Neural progenitor cell (in vitro differentiated cells): ENCODE measurements at regions not wholly inside any gene's neighbourhood (a gene's known extent, or its start where the extent isn't known, plus 50 kb on each side); places are given as distances from the start of the nearest gene placed in this dataset.

ENCODE experiments used
- DNase-seq: peaks from one replicate; pipeline ENCODE4 v3.0.0-alpha.2; 2016; ENCODE audit warnings: low spot score
- H2AFZ ChIP-seq: fragments of 200-600 bp; sonication (generic); replicated peaks from 2 replicates; pipeline ENCODE4 v1.6.1; 2016; ENCODE audit warnings: antibody characterized with exemption
- H3F3A ChIP-seq: fragments of 200-600 bp; sonication (generic); 2 replicates; pipeline ENCODE4 v1.6.1; 2016; ENCODE audit warnings: antibody characterized with exemption, low read depth
- H3K27ac ChIP-seq: fragments of 200-600 bp; sonication (generic); 2 replicates; pipeline ENCODE4 v1.5.1; 2016; ENCODE audit warnings: mild to moderate bottlenecking
- H3K27me3 ChIP-seq: fragments of 200-600 bp; sonication (generic); 2 replicates; pipeline ENCODE4 v1.6.1; 2016; ENCODE audit warnings: mild to moderate bottlenecking, moderate library complexity
- H3K36me3 ChIP-seq: fragments of 200-600 bp; sonication (generic); 2 replicates; pipeline ENCODE4 v1.5.1; 2016
- H3K4me1 ChIP-seq: fragments of 200-600 bp; sonication (generic); 2 replicates; pipeline ENCODE4 v1.6.1; 2016; ENCODE audit warnings: mixed run types
- H3K4me2 ChIP-seq: fragments of 200-600 bp; sonication (generic); 2 replicates; pipeline ENCODE4 v1.6.1; 2016
- H3K4me3 ChIP-seq: fragments of 200-600 bp; sonication (generic); 2 replicates; pipeline ENCODE4 v1.5.1; 2016
- H3K79me2 ChIP-seq: fragments of 200-600 bp; sonication (generic); 2 replicates; pipeline ENCODE4 v1.6.1; 2016; ENCODE audit warnings: low read depth
- H3K9ac ChIP-seq: fragments of 200-600 bp; sonication (generic); 2 replicates; pipeline ENCODE4 v1.6.1; 2016
- H3K9me3 ChIP-seq: fragments of 200-600 bp; sonication (generic); 2 replicates; pipeline ENCODE4 v1.5.1; 2016; ENCODE audit warnings: low read depth
- H4K20me1 ChIP-seq: fragments of 200-600 bp; sonication (generic); 2 replicates; pipeline ENCODE4 v1.6.1; 2016; ENCODE audit warnings: low read depth
- H3K27ac Mint-ChIP-seq: 3 replicates; pipeline ENCODE4 v1.8.0; 2021; ENCODE audit warnings: mixed read lengths
- H3K27me3 Mint-ChIP-seq: 2 replicates; pipeline ENCODE4 v1.8.0; 2022; ENCODE audit warnings: low read depth, mild to moderate bottlenecking, inconsistent platforms, moderate library complexity, mixed read lengths; ENCODE audit not compliant: insufficient read depth
- H3K36me3 Mint-ChIP-seq: 3 replicates; pipeline ENCODE4 v1.8.0; 2021; ENCODE audit warnings: mixed read lengths
- H3K4me1 Mint-ChIP-seq: 3 replicates; pipeline ENCODE4 v1.8.0; 2021; ENCODE audit warnings: mixed read lengths
- H3K4me3 Mint-ChIP-seq: 3 replicates; pipeline ENCODE4 v1.8.0; 2021; ENCODE audit warnings: mild to moderate bottlenecking, moderate library complexity, mixed read lengths
- H3K9me3 Mint-ChIP-seq: 3 replicates; pipeline ENCODE4 v1.8.0; 2020; ENCODE audit warnings: mixed read lengths
- EZH2 ChIP-seq: fragments of 200-600 bp; sonication (generic); IDR thresholded peaks from 2 replicates; pipeline ENCODE4 v1.6.1; 2017; ENCODE audit warnings: antibody characterized with exemption, mild to moderate bottlenecking, moderate library complexity
- EZH2phosphoT487 ChIP-seq: fragments of 200-600 bp; sonication (generic); IDR thresholded peaks from 2 replicates; pipeline ENCODE4 v1.6.1; 2017; ENCODE audit warnings: antibody characterized with exemption
- TF ChIP-seq, protein P1 (sequence below): fragments of 200-600 bp; sonication (generic); IDR thresholded peaks from 2 replicates; pipeline ENCODE4 v1.5.1; 2017; ENCODE audit warnings: antibody characterized with exemption, mild to moderate bottlenecking

DNA sequence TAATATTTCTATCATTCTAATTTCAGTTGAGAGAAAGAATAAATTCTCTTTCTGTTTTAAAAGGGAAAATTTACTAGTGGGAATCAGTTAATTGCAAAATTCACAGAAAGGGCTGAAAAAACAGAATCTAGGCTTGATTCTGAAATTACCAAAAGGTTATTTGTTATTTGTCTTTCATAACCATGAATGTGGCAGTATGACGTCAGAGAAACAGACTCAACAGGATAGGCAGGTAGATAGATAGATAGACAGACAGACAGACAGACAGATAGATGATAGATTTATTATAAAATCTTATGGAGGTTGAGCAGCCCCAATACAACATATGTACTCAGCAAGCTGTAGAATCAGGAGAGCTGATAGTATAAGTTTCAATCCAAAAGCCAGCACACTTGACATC is 311.0 kb downstream of the ADAM29 start:
- TF ChIP-seq EZH2phosphoT487: no peak
- TF ChIP-seq, protein P1, sequence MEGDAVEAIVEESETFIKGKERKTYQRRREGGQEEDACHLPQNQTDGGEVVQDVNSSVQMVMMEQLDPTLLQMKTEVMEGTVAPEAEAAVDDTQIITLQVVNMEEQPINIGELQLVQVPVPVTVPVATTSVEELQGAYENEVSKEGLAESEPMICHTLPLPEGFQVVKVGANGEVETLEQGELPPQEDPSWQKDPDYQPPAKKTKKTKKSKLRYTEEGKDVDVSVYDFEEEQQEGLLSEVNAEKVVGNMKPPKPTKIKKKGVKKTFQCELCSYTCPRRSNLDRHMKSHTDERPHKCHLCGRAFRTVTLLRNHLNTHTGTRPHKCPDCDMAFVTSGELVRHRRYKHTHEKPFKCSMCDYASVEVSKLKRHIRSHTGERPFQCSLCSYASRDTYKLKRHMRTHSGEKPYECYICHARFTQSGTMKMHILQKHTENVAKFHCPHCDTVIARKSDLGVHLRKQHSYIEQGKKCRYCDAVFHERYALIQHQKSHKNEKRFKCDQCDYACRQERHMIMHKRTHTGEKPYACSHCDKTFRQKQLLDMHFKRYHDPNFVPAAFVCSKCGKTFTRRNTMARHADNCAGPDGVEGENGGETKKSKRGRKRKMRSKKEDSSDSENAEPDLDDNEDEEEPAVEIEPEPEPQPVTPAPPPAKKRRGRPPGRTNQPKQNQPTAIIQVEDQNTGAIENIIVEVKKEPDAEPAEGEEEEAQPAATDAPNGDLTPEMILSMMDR: no peak
- TF ChIP-seq EZH2: no peak
- Mint-ChIP-seq H3K27ac (no peak overlapping the region), H3K27me3 (no peaks in the 10 kb centered on the region), H3K4me3 (no peak overlapping the region), H3K36me3 (no peaks in the 10 kb centered on the region), H3K4me1 (no peaks in the 10 kb centered on the region), H3K9me3 (no peaks in the 10 kb centered on the region)
- no peak overlapping the region for H3K4me3 ChIP-seq
- DNase-seq: no peak
- H3K4me2 ChIP-seq: no peak overlapping the region
- H3K9me3 ChIP-seq: no peaks in the 10 kb centered on the region
- H3K27me3 ChIP-seq: no peaks in the 10 kb centered on the region
- no peak overlapping the region for H3K9ac ChIP-seq
- no peaks in the 10 kb centered on the region for H3K36me3 ChIP-seq
- no peaks in the 10 kb centered on the region for H3F3A ChIP-seq
- H3K4me1 ChIP-seq: no peaks in the 10 kb centered on the region
- no peaks in the 10 kb centered on the region for H4K20me1 ChIP-seq
- H3K27ac ChIP-seq: no peak overlapping the region
- no peak overlapping the region for H2AFZ ChIP-seq
- no peaks in the 10 kb centered on the region for H3K79me2 ChIP-seq

DNA sequence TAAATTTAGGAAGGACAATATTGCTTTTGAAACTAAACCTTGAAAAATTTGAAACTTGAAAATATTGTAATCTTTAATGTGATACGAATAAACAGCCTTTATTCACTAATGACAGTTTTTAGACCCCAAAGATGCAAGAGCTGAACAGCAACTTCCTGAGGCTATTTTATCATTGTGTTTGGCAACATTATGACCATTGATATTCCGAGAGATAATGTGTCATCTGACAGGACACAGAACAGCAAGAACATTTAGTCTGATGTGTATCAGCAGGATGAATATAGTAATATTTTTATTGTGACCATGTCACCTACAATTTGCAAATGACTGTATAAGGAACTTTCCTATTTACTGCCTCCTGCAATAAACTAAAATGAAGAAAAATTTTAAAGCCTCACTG is 316.0 kb downstream of the ADAM29 start:
- Mint-ChIP-seq H3K36me3 (no peaks in the 10 kb centered on the region), H3K4me1 (no peaks in the 10 kb centered on the region), H3K27ac (no peak overlapping the region), H3K27me3 (no peaks in the 10 kb centered on the region), H3K4me3 (no peak overlapping the region), H3K9me3 (no peaks in the 10 kb centered on the region)
- Histone ChIP-seq H3K79me2 (no peaks in the 10 kb centered on the region), H3K27ac (no peak overlapping the region), H3K36me3 (no peaks in the 10 kb centered on the region), H3K4me1 (no peaks in the 10 kb centered on the region), H4K20me1 (no peaks in the 10 kb centered on the region), H3K27me3 (no peaks in the 10 kb centered on the region), H3F3A (no peaks in the 10 kb centered on the region), H3K4me3 (no peak overlapping the region), H3K9ac (no peak overlapping the region), H3K4me2 (no peak overlapping the region), H3K9me3 (no peaks in the 10 kb centered on the region), H2AFZ (no peak overlapping the region)
- no peak for DNase-seq
- TF ChIP-seq, protein P1: no peak
- TF ChIP-seq EZH2 (no peak), EZH2phosphoT487 (no peak)

DNA sequence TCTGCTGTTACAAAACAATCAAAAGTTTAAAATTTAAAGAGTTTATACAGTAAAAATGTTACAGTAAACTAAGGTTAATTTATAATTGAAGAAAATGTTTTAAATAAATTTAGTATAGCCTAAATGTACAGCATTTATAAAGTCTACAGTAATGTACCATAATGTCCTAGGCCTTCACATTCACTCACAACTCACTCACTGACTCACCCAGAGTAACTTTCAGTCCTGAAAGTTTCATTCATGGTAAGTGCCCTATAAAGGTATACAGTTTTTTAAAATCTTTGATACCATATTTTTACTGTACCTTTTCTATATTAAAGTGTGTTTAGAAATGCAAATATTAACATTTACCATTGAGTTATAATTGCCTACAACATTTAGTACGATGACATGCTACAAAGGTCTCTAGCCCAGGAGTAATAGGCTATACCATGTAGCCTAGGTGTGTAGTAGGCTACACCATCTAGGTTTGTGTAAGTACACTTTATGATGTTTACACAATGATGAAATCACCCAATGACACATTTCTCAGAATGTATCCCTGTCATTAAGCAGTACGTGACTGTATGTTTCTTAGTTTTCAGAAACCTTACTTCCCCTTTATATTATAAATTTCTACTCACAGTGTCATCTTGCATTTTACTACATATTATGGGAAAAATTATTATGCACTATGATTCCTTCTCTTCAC is 320.8 kb downstream of the ADAM29 start:
- Histone ChIP-seq H3K9me3 (no peaks in the 10 kb centered on the region), H4K20me1 (no peaks in the 10 kb centered on the region), H3K9ac (no peak overlapping the region), H3K4me1 (no peaks in the 10 kb centered on the region), H2AFZ (no peak overlapping the region), H3K27me3 (no peaks in the 10 kb centered on the region), H3K4me3 (no peak overlapping the region), H3K79me2 (no peaks in the 10 kb centered on the region), H3K36me3 (no peaks in the 10 kb centered on the region), H3F3A (no peaks in the 10 kb centered on the region), H3K4me2 (no peak overlapping the region), H3K27ac (no peak overlapping the region)
- TF ChIP-seq EZH2phosphoT487: no peak
- TF ChIP-seq EZH2: no peak
- TF ChIP-seq, protein P1: no peak
- no peak for DNase-seq
- no peak overlapping the region for H3K4me3 Mint-ChIP-seq
- H3K27me3 Mint-ChIP-seq: no peaks in the 10 kb centered on the region
- no peaks in the 10 kb centered on the region for H3K9me3 Mint-ChIP-seq
- H3K27ac Mint-ChIP-seq: no peak overlapping the region
- no peaks in the 10 kb centered on the region for H3K36me3 Mint-ChIP-seq
- H3K4me1 Mint-ChIP-seq: no peaks in the 10 kb centered on the region
